Stimulated activated memory B cell treated with anti-CD40 and anti-IgM and Interleukin-4, amounts not matched to agents 10 μg/mL and 1 μg/mL and 100 μg/mL, for 72 hours (primary cell): ENCODE measurements at regions not wholly inside any gene's neighbourhood (a gene's known extent, or its start where the extent isn't known, plus 50 kb on each side); places are given as distances from the start of the nearest gene placed in this dataset.

Experiments
- ATAC-seq: fragments of 150-1000 bp; cut with Tn5 transposase; 2 replicates; pipeline ENCODE4 v1.10.0; 2021
- H3K27ac Mint-ChIP-seq: one replicate; pipeline ENCODE4 v1.8.0; 2022; ENCODE audit warnings: mild to moderate bottlenecking, mixed read lengths
- H3K27me3 Mint-ChIP-seq: one replicate; pipeline ENCODE4 v1.8.0; 2022; ENCODE audit warnings: mixed read lengths
- H3K36me3 Mint-ChIP-seq: one replicate; pipeline ENCODE4 v1.8.0; 2022; ENCODE audit warnings: mixed read lengths
- H3K4me1 Mint-ChIP-seq: one replicate; pipeline ENCODE4 v1.8.0; 2022; ENCODE audit warnings: mixed read lengths
- H3K4me3 Mint-ChIP-seq: one replicate; pipeline ENCODE4 v1.8.0; 2022; ENCODE audit warnings: mild to moderate bottlenecking, moderate library complexity, mixed read lengths
- H3K9me3 Mint-ChIP-seq: one replicate; pipeline ENCODE4 v1.8.0; 2022; ENCODE audit warnings: mixed read lengths

GRCh38 chr2:42843611-42844010, 51.2 kb upstream of the HAAO start:
- no peak for ATAC-seq
- Mint-ChIP-seq H3K9me3 (no peaks in the 10 kb centered on the region), H3K4me1 (no peaks in the 10 kb centered on the region), H3K27ac (no peak overlapping the region), H3K36me3 (no peaks in the 10 kb centered on the region), H3K27me3 (no peaks in the 10 kb centered on the region), H3K4me3 (no peak overlapping the region)

- no peaks in the 10 kb centered on the region for H3K36me3 Mint-ChIP-seq
- H3K9me3 Mint-ChIP-seq = no peaks in the 10 kb centered on the region
- no peak overlapping the region for H3K4me3 Mint-ChIP-seq
- ATAC-seq = no peak
- H3K27me3 Mint-ChIP-seq = no peaks in the 10 kb centered on the region
- no peaks in the 10 kb centered on the region for H3K4me1 Mint-ChIP-seq
- no peak overlapping the region for H3K27ac Mint-ChIP-seq
These were observed 50.7 kb upstream of the HAAO start for GRCh38 chr2:42843131-42843530.

GRCh38 chr2:42842466-42842865, 50.1 kb upstream of the HAAO start:
- Mint-ChIP-seq H3K27me3 (no peaks in the 10 kb centered on the region), H3K9me3 (no peaks in the 10 kb centered on the region), H3K4me3 (no peak overlapping the region), H3K4me1 (no peaks in the 10 kb centered on the region), H3K27ac (no peak overlapping the region), H3K36me3 (peaks cover under 1% of the 10 kb centered on the region)
- ATAC-seq = no peak
